Stimulated activated CD4-positive, alpha-beta T cell treated with anti-CD3 and anti-CD28 coated beads, Interleukin-12 subunit alpha, Interleukin-12 subunit beta, amount 100 ng/mL, for 4 hours (primary cell): ENCODE measurements at regions not wholly inside any gene's neighbourhood (a gene's known extent, or its start where the extent isn't known, plus 50 kb on each side); places are given as distances from the start of the nearest gene placed in this dataset.
"Not testable (repeated sequence)": the region's sequence is repeated elsewhere in the genome, so short reads cannot be mapped to it uniquely, and the experiment has no call there.

Source experiments
- DNase-seq: peaks from one replicate; pipeline ENCODE4 v3.0.0-alpha.2; 2020

GRCh38 chr2:136319651-136320050 is 201.7 kb upstream of the CXCR4 start:
- no peak for DNase-seq

DNA sequence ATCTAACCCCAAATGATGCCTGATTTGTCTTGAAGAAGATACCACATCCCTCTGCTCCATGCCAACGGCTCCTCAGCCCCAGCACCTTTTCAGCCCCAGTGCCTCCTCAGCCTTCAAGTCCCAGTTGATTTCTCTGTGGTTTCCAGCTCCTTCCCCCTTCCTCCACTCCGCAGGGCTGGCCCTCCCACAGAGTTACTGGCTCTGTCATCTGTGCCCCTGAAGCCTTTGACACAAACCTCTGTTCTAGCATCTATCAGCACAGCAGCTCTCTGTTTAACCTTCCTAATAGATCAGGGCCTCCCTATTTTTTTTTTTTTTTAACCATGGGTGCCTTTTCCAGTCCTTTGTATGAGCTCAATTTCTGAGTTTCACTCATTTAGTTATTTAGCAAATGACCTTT is 201.3 kb upstream of the CXCR4 start:
- DNase-seq: no peak

DNA sequence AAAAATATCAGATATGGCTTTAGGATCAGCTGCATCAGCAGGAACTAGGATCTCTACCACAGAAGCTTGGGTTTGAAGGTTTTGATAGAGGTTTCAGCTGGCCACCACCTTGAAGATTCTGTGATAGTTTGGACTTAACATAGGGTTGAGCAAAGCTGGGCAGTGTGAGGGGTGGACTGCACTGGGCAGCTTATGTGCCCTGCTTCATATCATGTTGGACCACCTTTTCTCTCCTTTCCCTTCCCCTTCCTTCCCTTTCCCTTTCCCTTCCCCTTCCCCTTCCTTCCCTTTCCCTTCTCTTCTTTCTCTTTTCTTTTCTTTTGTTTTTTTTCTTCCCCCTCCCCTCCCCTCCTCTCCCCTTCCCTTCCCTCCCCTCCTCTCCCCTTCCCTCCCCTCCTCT is 196.3 kb upstream of the CXCR4 start:
- DNase-seq: no peak

DNA sequence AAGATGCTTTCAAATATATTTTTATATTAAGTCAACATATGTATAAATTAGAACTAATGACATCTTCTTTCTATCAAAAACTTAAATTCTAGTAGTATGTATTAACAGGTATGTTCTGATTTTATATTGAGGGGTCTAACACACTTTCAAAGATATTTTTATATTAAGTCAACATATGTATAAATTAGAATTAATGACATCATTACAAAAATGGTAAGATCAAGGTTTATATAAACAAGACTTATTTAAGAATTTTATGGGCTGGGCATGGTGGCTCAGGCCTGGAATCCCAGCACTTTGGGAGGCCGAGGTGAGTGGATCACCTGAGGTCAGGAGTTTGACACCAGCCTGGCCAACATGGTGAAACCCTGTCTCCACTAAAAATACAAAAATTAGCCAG is 194.6 kb upstream of the CXCR4 start:
- not testable (repeated sequence) for DNase-seq

GRCh38 chr2:136310797-136311603 is 193.1 kb upstream of the CXCR4 start:
- DNase-seq: no peak

DNA sequence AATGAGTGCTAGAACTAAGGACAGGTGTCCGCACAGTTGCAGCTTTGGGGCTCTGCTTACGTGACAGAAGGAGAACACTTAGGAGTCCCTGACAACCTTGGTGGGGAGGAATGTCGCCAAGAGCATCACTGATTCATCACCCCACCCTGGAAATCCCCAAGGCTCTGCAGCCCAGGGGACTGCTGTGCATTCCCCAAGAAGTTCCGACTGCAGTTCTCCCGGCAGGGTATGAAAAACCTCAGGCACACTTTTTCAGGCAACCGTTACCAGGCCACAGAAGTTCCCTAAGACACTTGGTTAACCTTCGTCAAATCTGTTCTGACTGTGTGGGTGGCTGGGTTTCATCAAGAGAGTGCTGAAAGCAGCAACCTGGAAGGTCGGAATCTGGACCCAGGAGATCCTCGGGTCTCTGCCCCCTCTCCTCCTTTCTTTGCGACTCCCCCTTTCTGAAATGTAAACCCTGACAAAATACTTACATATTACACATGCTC is 192.1 kb upstream of the CXCR4 start:
- DNase-seq: no peak

DNA sequence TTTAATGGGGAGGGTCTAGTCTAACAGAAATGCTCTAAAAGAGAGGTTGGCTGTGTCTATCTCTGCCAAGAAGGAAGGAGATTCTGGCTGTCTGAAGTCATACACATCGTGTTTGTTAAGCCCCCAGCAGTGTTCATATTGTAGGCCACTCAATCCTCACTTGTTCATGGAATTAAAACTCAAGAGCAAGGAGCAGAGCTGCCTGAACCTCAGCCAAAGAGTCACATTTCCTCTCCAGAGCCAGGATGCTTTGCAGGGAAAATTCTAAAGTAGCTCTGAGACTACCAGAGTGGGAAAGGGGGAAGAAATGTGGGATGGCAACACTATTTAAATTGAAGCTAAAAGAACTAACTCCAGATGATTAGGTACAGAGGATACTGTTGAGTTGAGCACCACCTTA is 190.7 kb upstream of the CXCR4 start:
- no peak for DNase-seq

DNA sequence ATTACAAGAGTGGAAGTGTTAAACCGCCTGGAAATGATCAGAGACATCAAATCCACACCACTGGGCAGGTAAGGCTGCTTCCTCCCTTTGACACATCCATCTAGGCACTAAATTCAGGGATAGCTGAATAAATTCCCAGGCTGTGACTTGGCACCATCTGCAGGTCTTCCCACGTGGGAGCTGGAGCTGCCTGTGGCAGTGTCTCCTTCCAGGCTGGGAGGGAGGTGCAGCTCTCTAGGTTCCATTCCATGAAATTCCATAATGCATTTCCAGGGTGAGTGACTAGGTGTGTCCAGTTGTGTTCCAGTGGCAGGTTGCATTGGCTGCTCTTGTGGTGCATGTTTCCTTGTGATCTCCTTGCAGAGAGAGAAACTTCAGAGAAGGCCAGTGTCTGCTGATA is 188.9 kb upstream of the CXCR4 start:
- DNase-seq: no peak

- DNase-seq: peak; percentile 37
These were observed 187.7 kb upstream of the CXCR4 start for GRCh38 chr2:136305517-136306192.

DNA sequence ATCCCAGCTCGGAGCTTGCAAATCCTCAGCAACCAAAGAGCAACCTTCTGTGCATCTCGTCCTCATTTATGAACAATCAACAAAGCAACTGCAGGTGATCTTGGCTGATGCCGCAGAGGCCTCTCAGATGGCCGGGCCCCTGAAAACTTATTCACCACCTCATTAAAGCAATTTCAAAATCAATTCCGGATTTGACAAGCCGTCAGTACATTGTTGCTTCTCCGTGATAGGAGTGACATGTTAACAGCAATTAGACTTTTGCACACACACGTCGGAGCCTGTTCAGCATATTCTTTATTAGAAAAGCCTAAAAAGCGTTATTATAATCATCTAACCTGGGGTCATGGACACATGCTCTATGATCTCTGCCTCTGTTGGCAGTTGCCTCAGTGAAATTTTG is 183.1 kb upstream of the CXCR4 start:
- no peak for DNase-seq

DNA sequence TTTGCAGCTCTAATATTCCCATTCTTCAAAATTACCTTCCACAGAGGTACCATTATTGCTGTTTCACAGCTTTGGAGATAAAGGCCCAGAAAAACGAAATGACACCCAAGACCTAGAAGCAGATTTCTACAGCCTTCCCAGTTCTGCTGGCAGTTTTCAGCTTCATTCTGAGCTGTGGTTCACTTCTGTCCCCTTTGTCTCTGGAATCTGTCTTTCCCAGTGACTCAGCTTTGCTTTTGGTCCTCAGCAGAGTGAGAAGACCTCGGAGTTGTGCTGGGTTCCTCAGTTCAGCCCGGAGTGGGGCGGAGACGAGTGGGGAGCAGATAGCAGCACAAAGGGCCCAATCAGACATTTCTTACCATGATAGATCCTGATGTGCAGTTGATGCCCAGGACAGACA is 180.7 kb upstream of the CXCR4 start:
- no peak for DNase-seq

GRCh38 chr2:136297994-136298393 is 180.0 kb upstream of the CXCR4 start:
- no peak for DNase-seq

- no peak for DNase-seq
These were observed 179.4 kb upstream of the CXCR4 start for GRCh38 chr2:136297312-136297711.

DNA sequence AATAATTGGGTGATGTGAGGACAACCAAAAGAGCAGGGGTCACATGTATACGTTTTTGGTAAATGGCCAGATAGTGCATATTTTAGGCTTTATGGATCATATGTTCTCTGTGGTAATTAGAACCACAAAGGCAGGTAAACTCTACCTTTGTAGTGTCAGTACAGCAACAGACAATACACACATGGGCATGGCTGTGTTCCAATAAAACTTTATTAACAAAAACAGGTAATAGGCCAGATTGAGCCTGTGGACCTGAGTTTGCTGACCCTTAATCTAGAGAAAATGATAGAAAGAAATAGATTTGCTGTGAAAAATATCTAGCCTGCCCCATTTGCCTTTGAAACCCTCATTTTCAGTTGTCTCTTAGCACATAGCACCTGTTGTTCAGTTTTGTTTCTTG is 177.2 kb upstream of the CXCR4 start:
- no peak for DNase-seq

DNA sequence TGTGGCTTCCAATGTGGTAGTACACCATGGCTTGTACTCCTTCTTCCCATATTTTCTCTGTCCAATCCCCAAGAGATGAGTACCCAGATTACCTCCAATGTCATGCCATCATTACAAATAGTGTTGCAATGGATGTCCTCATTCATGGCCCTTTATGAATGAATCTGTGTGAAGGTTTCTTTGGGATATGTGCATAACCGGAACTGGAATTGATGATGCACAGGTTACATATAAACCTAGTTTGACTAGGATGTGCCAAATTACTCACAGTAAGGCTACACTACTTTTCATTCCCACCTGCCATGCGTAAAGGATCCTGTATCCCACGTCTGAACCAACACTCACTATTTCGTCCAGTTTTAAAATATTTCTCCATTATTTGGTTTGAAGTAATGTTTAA is 173.9 kb upstream of the CXCR4 start:
- DNase-seq: no peak

GRCh38 chr2:136290326-136290725 is 172.4 kb upstream of the CXCR4 start:
- DNase-seq: no peak

GRCh38 chr2:136288249-136288648 is 170.3 kb upstream of the CXCR4 start:
- no peak for DNase-seq

DNA sequence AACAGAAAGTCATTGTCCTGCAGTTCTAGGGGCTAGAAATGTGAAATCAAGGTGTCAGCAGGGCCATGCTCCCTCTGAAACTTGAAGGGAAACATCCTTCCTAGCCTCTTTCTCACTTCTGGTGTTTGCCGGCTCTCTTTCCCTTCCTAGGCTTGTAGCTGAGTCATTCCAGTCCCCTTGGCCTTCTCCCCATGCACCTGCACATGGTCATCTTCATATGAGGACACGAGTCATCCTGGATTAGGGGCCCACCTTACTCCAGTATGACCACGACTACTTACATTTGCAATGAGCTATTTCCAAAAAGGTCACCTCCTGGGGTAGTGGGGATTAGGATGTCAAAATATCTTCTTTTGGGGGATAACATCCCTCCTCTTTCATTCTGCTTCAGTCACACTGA is 168.5 kb upstream of the CXCR4 start:
- no peak for DNase-seq

DNA sequence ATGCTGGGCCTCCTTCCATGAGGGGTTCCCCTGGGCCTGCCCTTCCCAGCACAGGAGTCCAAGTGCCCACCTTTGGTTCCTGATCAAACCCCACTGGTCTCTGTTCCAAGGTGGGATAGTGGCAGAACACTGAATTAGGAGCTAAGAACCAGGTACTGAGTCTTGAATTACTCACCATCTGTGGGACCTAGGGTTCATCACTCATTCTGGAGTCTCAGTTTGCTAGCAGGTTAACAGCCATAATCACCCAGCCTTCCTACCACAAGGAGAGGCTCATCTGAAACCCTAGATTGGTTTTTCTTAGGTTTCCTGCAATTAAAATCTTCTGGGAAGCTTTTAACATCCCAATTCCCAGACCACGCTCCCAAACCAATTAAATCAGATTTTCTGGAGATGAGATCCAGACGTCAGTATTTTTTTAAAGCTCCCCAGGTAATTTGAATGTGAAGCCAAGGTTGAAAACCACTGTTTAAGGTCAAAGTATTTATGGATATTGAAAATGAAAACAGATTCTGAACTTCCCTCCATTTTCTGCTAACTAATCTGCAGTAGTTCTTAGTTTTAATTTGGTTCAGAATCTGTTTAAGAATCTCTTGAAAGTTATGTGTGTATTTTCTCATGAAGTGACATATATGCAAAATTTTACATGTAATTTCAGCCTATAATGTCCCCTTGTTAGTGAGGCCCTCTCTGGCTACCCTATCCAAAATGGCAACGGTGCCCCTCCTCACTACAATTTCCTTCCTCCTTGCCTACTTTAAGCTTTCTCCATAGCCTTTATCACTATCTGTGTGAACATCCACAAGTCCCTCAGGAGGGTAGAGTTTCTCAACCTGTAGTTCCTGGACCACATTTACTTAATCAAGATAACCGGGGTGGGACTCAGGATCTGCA is 166.5 kb upstream of the CXCR4 start:
- DNase-seq: no peak

DNA sequence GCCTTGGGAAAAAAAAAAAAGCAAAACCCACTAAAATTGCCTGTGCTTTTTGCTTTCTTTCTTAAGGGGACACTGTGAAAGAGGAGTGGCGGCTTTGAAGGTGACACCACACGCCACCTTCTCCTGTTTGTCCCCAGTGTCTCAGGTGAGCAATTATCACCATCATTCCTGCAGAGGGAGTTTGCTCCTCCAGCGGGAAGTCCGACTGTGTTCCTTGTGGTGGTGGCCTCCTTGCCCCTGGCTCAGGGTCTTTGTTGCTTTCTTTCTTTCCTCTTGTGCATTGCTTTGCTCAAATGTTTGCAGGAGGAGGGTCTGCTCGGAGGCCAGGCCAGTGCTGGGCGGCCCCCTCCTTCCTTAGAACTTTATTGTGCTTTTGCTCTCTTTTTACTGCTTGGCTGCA is 164.3 kb upstream of the CXCR4 start:
- DNase-seq: no peak

- no peak for DNase-seq
These were observed 163.5 kb upstream of the CXCR4 start for GRCh38 chr2:136281281-136282114.

- not testable (repeated sequence) for DNase-seq
These were observed 148.4 kb upstream of the CXCR4 start for GRCh38 chr2:136266346-136266745.

GRCh38 chr2:136259551-136259950 is 141.6 kb upstream of the CXCR4 start:
- DNase-seq: no peak
